Panc1 (cell line): ENCODE measurements at regions not wholly inside any gene's neighbourhood (a gene's known extent, or its start where the extent isn't known, plus 50 kb on each side); places are given as distances from the start of the nearest gene placed in this dataset.

Experiments used
- ATAC-seq: fragments of 200-7000 bp; cut with Tn5 transposase; 2 replicates; pipeline ENCODE4 v1.9.1; 2020; ENCODE audit warnings: mild to moderate bottlenecking, moderate library complexity
- BruUV-seq: library from RNA; stranded (reverse); fragments of 400-500 nt; replicated peaks from 2 replicates; lab custom pipeline; 2021; lab: Mats Ljungman, UMichigan
- CTCF ChIA-PET: fragments of 300-600 bp; sonication (Branson Sonifier 250); formaldehyde crosslinking; loops from one replicate; lab custom pipeline; 2022; ENCODE audit warnings: antibody characterized with exemption; lab: Charles Lee
- POLR2A ChIA-PET: fragments of 300-600 bp; sonication (Branson Sonifier 250); formaldehyde crosslinking; loops from one replicate; lab custom pipeline; 2022; ENCODE audit warnings: antibody characterized with exemption; lab: Charles Lee
- DNase-seq: peaks from one replicate; pipeline ENCODE4 v3.0.0-alpha.2; 2010; ENCODE audit warnings: low read depth, low spot score
- H3K27ac ChIP-seq: 2 replicates; pipeline ENCODE4 v1.5.1; 2011; ENCODE audit warnings: mild to moderate bottlenecking, low read length, inconsistent platforms
- H3K27me3 ChIP-seq: fragments of 200-500 bp; sonication (Bioruptor generic); 2 replicates; pipeline ENCODE4 v1.6.0; 2014; ENCODE audit warnings: low read length, inconsistent platforms; ENCODE audit not compliant: control insufficient read depth, insufficient read depth
- H3K36me3 ChIP-seq: fragments of 200-500 bp; sonication (Bioruptor generic); 2 replicates; pipeline ENCODE4 v1.5.1; 2014; ENCODE audit warnings: inconsistent platforms, mild to moderate bottlenecking, low read length, moderate library complexity; ENCODE audit not compliant: control insufficient read depth, insufficient read depth
- H3K4me1 ChIP-seq: 2 replicates; pipeline ENCODE4 v1.5.1; 2011; ENCODE audit warnings: inconsistent platforms, mild to moderate bottlenecking, low read length, moderate library complexity; ENCODE audit not compliant: control insufficient read depth, insufficient read depth
- H3K4me3 ChIP-seq, 2 experiments: 2 replicates each; pipeline ENCODE4 v1.5.1; 2011 to 2012; ENCODE audit warnings: low read depth in 2 of 2, low read length in 2 of 2, mild to moderate bottlenecking in 2 of 2, inconsistent platforms in 1 of 2, moderate library complexity in 1 of 2
- H3K9me3 ChIP-seq: fragments of 200-500 bp; sonication (Bioruptor generic); 2 replicates; pipeline ENCODE4 v1.5.1; 2014; ENCODE audit warnings: low read depth, mild to moderate bottlenecking, inconsistent platforms, low read length, moderate library complexity; ENCODE audit not compliant: control insufficient read depth, insufficient read depth
- CTCF ChIP-seq: fragments of 450-650 bp; IDR thresholded peaks from 2 replicates; pipeline ENCODE4 v1.5.1; 2017; ENCODE audit warnings: mild to moderate bottlenecking
- POLR2AphosphoS5 ChIP-seq: IDR thresholded peaks from 2 replicates; pipeline ENCODE4 v1.6.1; 2012; ENCODE audit warnings: mild to moderate bottlenecking, low read depth, low read length, moderate library complexity
- REST ChIP-seq, 2 experiments: IDR thresholded peaks; 2 replicates each; pipeline ENCODE4 v1.6.1; 2011 to 2012; ENCODE audit warnings: low read depth in 2 of 2, control low read depth in 1 of 2, low read length in 1 of 2, mild to moderate bottlenecking in 1 of 2, moderate library complexity in 1 of 2; ENCODE audit not compliant: insufficient read depth in 1 of 2
- SIN3A ChIP-seq: IDR thresholded peaks from 2 replicates; pipeline ENCODE4 v1.6.1; 2012; ENCODE audit warnings: low read depth, mild to moderate bottlenecking, low read length, moderate library complexity, borderline replicate concordance; ENCODE audit not compliant: insufficient read depth
- TCF7L2 ChIP-seq: IDR thresholded peaks from 2 replicates; pipeline ENCODE4 v1.6.1; 2011; ENCODE audit warnings: mild to moderate bottlenecking, low read depth, low read length, inconsistent platforms
- in situ Hi-C: cut with HindIII; loops from 2 replicates; pipeline ENCODE4 v1.10.0; 2016; ENCODE audit warnings: low sequenced_read_pairs, low pct_unique_long_range_greater_than_20kb
- intact Hi-C: fragments of 100-400 bp; cut with micrococcal nuclease; formaldehyde crosslinking; loops from one replicate; pipeline ENCODE4 v1.10.0; 2022; ENCODE audit not compliant: unreplicated experiment

DNA sequence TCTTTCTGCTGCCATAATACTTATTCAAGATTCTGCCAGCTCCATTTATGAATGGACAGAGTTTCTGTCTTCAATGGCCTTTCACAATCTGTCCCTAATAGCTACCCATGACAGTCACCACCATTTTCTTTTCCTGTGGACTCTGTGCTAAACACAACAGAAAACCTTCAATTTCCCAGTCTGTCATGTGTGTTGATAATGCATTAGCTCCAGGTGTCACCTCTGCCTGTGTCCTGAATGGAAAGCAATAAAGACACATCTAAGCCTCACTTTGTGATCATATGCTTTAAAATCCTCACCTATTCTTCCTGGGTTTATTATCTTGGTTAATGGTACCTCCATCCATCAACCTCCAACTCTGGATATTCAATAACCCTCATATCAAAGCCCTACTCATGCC lies 772.2 kb downstream of the DCDC2C start:
- BruUV-seq: no TSS peak
- H3K9me3 ChIP-seq: peaks cover 6% of the 10 kb centered on the region; the same call in 1 of the 2 replicates
- H3K4me3 ChIP-seq: no peak overlapping the region
- H3K4me1 ChIP-seq: no peaks in the 10 kb centered on the region
- CTCF ChIA-PET: no interaction called here
- no peak overlapping the region for H3K27ac ChIP-seq
- no peaks in the 10 kb centered on the region for H3K27me3 ChIP-seq
- no peaks in the 10 kb centered on the region for H3K36me3 ChIP-seq
- in situ Hi-C loops (no loop called here), intact Hi-C loops (no loop called here)
- TF ChIP-seq CTCF (no peak), TCF7L2 (no peak), REST (IDR thresholded peaks at IDR 0.05; ENCODE audit: insufficient read depth in 1 of 2, low read depth in 2 of 2, low read length in 1 of 2) (no peak), SIN3A (no peak), POLR2AphosphoS5 (no peak)
- POLR2A ChIA-PET: no interaction called here
- ATAC-seq (no peak), DNase-seq (no peak)

- Histone ChIP-seq H3K27me3 (no peaks in the 10 kb centered on the region), H3K27ac (no peak overlapping the region), H3K9me3 (no peaks in the 10 kb centered on the region), H3K36me3 (no peaks in the 10 kb centered on the region), H3K4me1 (no peaks in the 10 kb centered on the region), H3K4me3 (no peak overlapping the region)
- no TSS peak for BruUV-seq
- TF ChIP-seq CTCF: no peak
- no peak for TF ChIP-seq TCF7L2
- TF ChIP-seq REST (IDR thresholded peaks at IDR 0.05; ENCODE audit: insufficient read depth in 1 of 2, low read depth in 2 of 2, low read length in 1 of 2): no peak
- no peak for TF ChIP-seq POLR2AphosphoS5
- ATAC-seq: no peak
- intact Hi-C loops (no loop called here), in situ Hi-C loops (no loop called here)
- CTCF ChIA-PET: no interaction called here
- POLR2A ChIA-PET: no interaction called here
- no peak for DNase-seq
Measured at GRCh38 chr2:4483050-4483449, 779.7 kb downstream of the DCDC2C start.
